ENCODE measurements at regions not wholly inside any gene's neighbourhood (a gene's known extent, or its start where the extent isn't known, plus 50 kb on each side); places are given as distances from the start of the nearest gene placed in this dataset.

GRCh38 chr3:83216919-83217594 is 1455.6 kb upstream of the GBE1 start:
- no peak for TF ChIP-seq FOXP2 (optimal IDR thresholded peaks at IDR 0.05; ENCODE audit: borderline replicate concordance, extremely low read depth, extremely low read length, insufficient read depth)
- no peak for TF ChIP-seq SIN3A (IDR thresholded peaks at IDR 0.05; ENCODE audit: borderline replicate concordance, insufficient read depth, low read length)
- TF ChIP-seq REST (IDR thresholded peaks at IDR 0.05; ENCODE audit: insufficient read depth in 1 of 2, low read depth in 2 of 2, low read length in 2 of 2): no peak
- no peak for TF ChIP-seq TAF1 (IDR thresholded peaks at IDR 0.05; ENCODE audit: borderline replicate concordance, insufficient read depth, low read length)
- TF ChIP-seq POLR2AphosphoS5 (IDR thresholded peaks at IDR 0.05; ENCODE audit: low read depth, low read length): no peak

GRCh38 chr3:83195243-83195642 is 1433.8 kb upstream of the GBE1 start:
- TF ChIP-seq FOXP2 (optimal IDR thresholded peaks at IDR 0.05; ENCODE audit: borderline replicate concordance, extremely low read depth, extremely low read length, insufficient read depth): no peak
- no peak for TF ChIP-seq TAF1 (IDR thresholded peaks at IDR 0.05; ENCODE audit: borderline replicate concordance, insufficient read depth, low read length)
- no peak for TF ChIP-seq REST (IDR thresholded peaks at IDR 0.05; ENCODE audit: insufficient read depth in 1 of 2, low read depth in 2 of 2, low read length in 2 of 2)
- no peak for TF ChIP-seq POLR2AphosphoS5 (IDR thresholded peaks at IDR 0.05; ENCODE audit: low read depth, low read length)
- no peak for TF ChIP-seq SIN3A (IDR thresholded peaks at IDR 0.05; ENCODE audit: borderline replicate concordance, insufficient read depth, low read length)

- no peak for TF ChIP-seq FOXP2 (optimal IDR thresholded peaks at IDR 0.05; ENCODE audit: borderline replicate concordance, extremely low read depth, extremely low read length, insufficient read depth)
- TF ChIP-seq POLR2AphosphoS5 (IDR thresholded peaks at IDR 0.05; ENCODE audit: low read depth, low read length): no peak
- TF ChIP-seq REST (IDR thresholded peaks at IDR 0.05; ENCODE audit: insufficient read depth in 1 of 2, low read depth in 2 of 2, low read length in 2 of 2): no peak
- no peak for TF ChIP-seq TAF1 (IDR thresholded peaks at IDR 0.05; ENCODE audit: borderline replicate concordance, insufficient read depth, low read length)
Measured at GRCh38 chr3:83193526-83193925, 1432.1 kb upstream of the GBE1 start.

DNA sequence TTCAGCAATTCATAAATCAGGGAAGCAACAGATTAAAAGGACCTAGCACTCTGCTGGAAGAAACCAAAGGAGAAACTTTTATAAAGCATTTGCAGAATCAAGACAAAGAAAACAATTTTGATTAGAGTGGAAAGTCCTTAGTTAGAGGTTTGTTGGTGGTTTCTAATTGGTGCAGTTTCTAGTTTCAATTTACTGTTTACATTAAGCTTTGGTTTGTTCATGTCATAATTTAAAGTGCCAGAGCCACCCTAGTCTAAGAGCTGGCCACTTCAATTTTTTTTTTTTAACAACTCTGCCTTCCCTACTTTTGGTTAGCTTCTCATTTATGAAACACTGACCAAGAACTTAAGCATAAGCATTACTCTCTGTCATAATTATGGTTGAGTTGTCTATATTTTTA is 1428.2 kb upstream of the GBE1 start:
- TF ChIP-seq POLR2AphosphoS5 (IDR thresholded peaks at IDR 0.05; ENCODE audit: low read depth, low read length) (no peak), TAF1 (IDR thresholded peaks at IDR 0.05; ENCODE audit: borderline replicate concordance, insufficient read depth, low read length) (no peak), FOXP2 (optimal IDR thresholded peaks at IDR 0.05; ENCODE audit: borderline replicate concordance, extremely low read depth, extremely low read length, insufficient read depth) (no peak), SIN3A (IDR thresholded peaks at IDR 0.05; ENCODE audit: borderline replicate concordance, insufficient read depth, low read length) (no peak), REST (IDR thresholded peaks at IDR 0.05; ENCODE audit: insufficient read depth in 1 of 2, low read depth in 2 of 2, low read length in 2 of 2) (no peak)
